Activated naive CD8-positive, alpha-beta T cell treated with anti-CD3 and anti-CD28 coated beads, Interleukin-2, amount 10 ng/mL, durations not matched to agents 7 days and 5 days (primary cell): ENCODE measurements at regions not wholly inside any gene's neighbourhood (a gene's known extent, or its start where the extent isn't known, plus 50 kb on each side); places are given as distances from the start of the nearest gene placed in this dataset.
A peak's percentile ranks its signal among the peaks of the same experiment; 100 is the strongest.
"Not testable (repeated sequence)": the region's sequence is repeated elsewhere in the genome, so short reads cannot be mapped to it uniquely, and the experiment has no call there.

Source experiments
- ATAC-seq: fragments of 150-1000 bp; cut with Tn5 transposase; one replicate; pipeline ENCODE4 v1.10.0; 2021; ENCODE audit warnings: low read depth, moderate library complexity
- POLR2A ChIA-PET: fragments of 350-600 bp; sonication (Branson Sonifier 250); formaldehyde crosslinking; loops from one replicate; lab custom pipeline; 2021; ENCODE audit warnings: antibody characterized with exemption; lab: Charles Lee
- DNase-seq: peaks from one replicate; pipeline ENCODE4 v3.0.0; 2021
- H3K27ac Mint-ChIP-seq: one replicate; pipeline ENCODE4 v1.8.0; 2022; ENCODE audit warnings: mild to moderate bottlenecking, mixed read lengths
- H3K27me3 Mint-ChIP-seq: one replicate; pipeline ENCODE4 v1.8.0; 2022; ENCODE audit warnings: mild to moderate bottlenecking, moderate library complexity, mixed read lengths
- H3K36me3 Mint-ChIP-seq: one replicate; pipeline ENCODE4 v1.8.0; 2021; ENCODE audit warnings: mild to moderate bottlenecking, mixed read lengths
- H3K4me1 Mint-ChIP-seq: one replicate; pipeline ENCODE4 v1.8.0; 2021; ENCODE audit warnings: mixed read lengths
- H3K4me3 Mint-ChIP-seq: one replicate; pipeline ENCODE4 v1.8.0; 2022; ENCODE audit warnings: mild to moderate bottlenecking, moderate library complexity, mixed read lengths
- H3K9me3 Mint-ChIP-seq: one replicate; pipeline ENCODE4 v1.8.0; 2021; ENCODE audit warnings: mixed read lengths

GRCh38 chr6:134435814-134436280 is 117.9 kb upstream of the SGK1 start:
- H3K9me3 Mint-ChIP-seq: no peaks in the 10 kb centered on the region
- peak overlapping the region; percentile 35 for H3K4me3 Mint-ChIP-seq
- H3K27me3 Mint-ChIP-seq: no peaks in the 10 kb centered on the region
- peak overlapping the region; percentile 88 for H3K27ac Mint-ChIP-seq
- POLR2A ChIA-PET: interaction anchor here (1.5 kb wide), 1 partner anchor 262 kb away, joined by 3 read pairs; no protein-coding TSS in a partner anchor
- ATAC-seq (peak; percentile 11), DNase-seq (no peak)
- peaks cover 2% of the 10 kb centered on the region for H3K36me3 Mint-ChIP-seq
- peaks cover 19% of the 10 kb centered on the region for H3K4me1 Mint-ChIP-seq

- POLR2A ChIA-PET: interaction anchor here (1.0 kb wide), 1 partner anchor 10 kb away, joined by 3 read pairs; no protein-coding TSS in a partner anchor
- Mint-ChIP-seq H3K36me3 (peaks cover 2% of the 10 kb centered on the region), H3K4me3 (no peak overlapping the region), H3K9me3 (no peaks in the 10 kb centered on the region), H3K27me3 (no peaks in the 10 kb centered on the region), H3K27ac (no peak overlapping the region), H3K4me1 (peaks cover 19% of the 10 kb centered on the region)
- ATAC-seq (no peak), DNase-seq (no peak)
Measured at GRCh38 chr6:134434019-134434942, 116.4 kb upstream of the SGK1 start.

DNA sequence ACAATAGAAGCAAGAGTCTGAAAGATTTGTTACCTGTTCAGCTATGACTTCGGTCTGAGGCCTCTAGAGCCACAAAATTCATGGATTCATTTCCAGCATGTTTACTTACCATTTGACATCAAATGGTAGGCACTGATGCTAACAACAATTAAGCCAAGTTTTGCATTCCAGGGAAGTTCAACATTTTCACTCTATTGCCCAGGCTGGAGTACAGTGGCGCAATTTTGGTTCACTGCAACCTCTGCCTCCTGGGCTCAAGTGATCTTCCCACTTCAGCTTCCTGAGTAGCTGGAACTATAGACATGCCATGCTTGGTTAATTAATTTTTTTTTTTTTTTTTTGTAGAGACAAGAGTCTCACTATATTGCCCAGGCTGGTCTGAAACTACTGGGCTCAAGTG is 114.1 kb upstream of the SGK1 start:
- H3K9me3 Mint-ChIP-seq: no peaks in the 10 kb centered on the region
- H3K4me3 Mint-ChIP-seq: no peak overlapping the region
- H3K4me1 Mint-ChIP-seq: peaks cover 18% of the 10 kb centered on the region
- DNase-seq: no peak
- no peak overlapping the region for H3K27ac Mint-ChIP-seq
- POLR2A ChIA-PET: no interaction called here
- H3K27me3 Mint-ChIP-seq: no peaks in the 10 kb centered on the region
- ATAC-seq: no peak
- peaks cover 2% of the 10 kb centered on the region for H3K36me3 Mint-ChIP-seq

DNA sequence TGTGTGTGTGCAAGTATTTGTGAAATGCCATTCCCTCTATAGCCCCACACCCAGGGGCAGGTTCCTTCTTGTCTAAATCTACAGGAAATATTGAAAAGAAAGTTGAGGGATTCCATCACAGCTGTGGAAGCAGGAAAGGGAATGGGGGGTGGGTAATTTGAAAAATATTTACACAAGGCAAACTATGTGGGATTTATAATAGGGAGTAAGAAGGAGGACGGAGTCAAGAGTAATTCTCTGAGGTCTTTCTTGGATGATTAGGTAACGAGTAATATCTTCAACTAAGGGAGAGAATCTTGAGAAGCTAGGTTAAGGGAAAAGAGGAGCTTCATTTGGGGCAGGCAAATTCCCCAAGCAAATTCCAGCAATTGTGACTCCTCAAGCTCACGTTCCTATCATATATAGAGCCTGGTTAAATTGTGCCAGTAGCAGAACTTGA is 113.5 kb upstream of the SGK1 start:
- Mint-ChIP-seq H3K27me3 (no peaks in the 10 kb centered on the region), H3K4me1 (peaks cover 16% of the 10 kb centered on the region), H3K4me3 (no peak overlapping the region), H3K27ac (no peak overlapping the region), H3K9me3 (peaks cover 1% of the 10 kb centered on the region), H3K36me3 (peaks cover 2% of the 10 kb centered on the region)
- DNase-seq (no peak), ATAC-seq (no peak)
- POLR2A ChIA-PET: no interaction called here

- H3K4me1 Mint-ChIP-seq: peaks cover 9% of the 10 kb centered on the region
- H3K36me3 Mint-ChIP-seq: no peaks in the 10 kb centered on the region
- H3K27ac Mint-ChIP-seq: no peak overlapping the region
Measured at GRCh38 chr6:134429861-134430380, 112.0 kb upstream of the SGK1 start.

GRCh38 chr6:134427721-134428120 is 109.8 kb upstream of the SGK1 start:
- Mint-ChIP-seq H3K36me3 (peaks cover 5% of the 10 kb centered on the region), H3K9me3 (peaks cover 1% of the 10 kb centered on the region), H3K27me3 (no peaks in the 10 kb centered on the region), H3K4me3 (no peak overlapping the region), H3K27ac (no peak overlapping the region), H3K4me1 (peaks cover 9% of the 10 kb centered on the region)
- ATAC-seq: no peak
- DNase-seq: no peak
- POLR2A ChIA-PET: no interaction called here

More at GRCh38 chr6:134429861-134430380, 112.0 kb upstream of the SGK1 start:
- H3K27me3 Mint-ChIP-seq: no peaks in the 10 kb centered on the region
- DNase-seq (no peak), ATAC-seq (no peak)
- H3K9me3 Mint-ChIP-seq: peaks cover 1% of the 10 kb centered on the region
- no peak overlapping the region for H3K4me3 Mint-ChIP-seq
- POLR2A ChIA-PET: no interaction called here

DNA sequence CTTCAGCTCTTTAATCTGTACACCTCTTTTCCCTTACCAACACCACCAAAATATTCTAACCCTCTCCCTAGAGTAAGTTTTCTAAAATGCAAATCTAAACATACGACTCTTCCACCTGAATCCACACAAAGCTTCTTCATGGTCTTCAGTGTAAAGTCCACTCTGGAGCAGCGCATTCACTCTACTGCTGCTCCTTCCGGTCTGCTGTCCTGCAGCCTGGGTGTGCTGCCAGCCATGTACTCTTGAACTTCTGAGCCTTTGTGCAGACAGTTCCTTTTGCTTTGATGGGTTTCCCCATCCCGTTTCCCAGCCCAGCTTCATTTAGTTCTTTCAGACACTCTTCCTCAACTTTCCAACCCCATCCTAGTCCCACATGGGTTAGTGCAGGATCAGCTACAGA is 108.7 kb upstream of the SGK1 start:
- no peak for ATAC-seq
- Mint-ChIP-seq H3K36me3 (peaks cover 5% of the 10 kb centered on the region), H3K4me3 (no peak overlapping the region), H3K27ac (peak overlapping the region; percentile 37), H3K9me3 (peaks cover 1% of the 10 kb centered on the region), H3K4me1 (peaks cover 9% of the 10 kb centered on the region), H3K27me3 (no peaks in the 10 kb centered on the region)
- POLR2A ChIA-PET: no interaction called here
- no peak for DNase-seq

GRCh38 chr6:134425917-134426316 is 108.0 kb upstream of the SGK1 start:
- ATAC-seq, DNase-seq, H3K4me1 Mint-ChIP-seq, H3K36me3 Mint-ChIP-seq, H3K27me3 Mint-ChIP-seq, H3K9me3 Mint-ChIP-seq, H3K4me3 Mint-ChIP-seq, POLR2A ChIA-PET: not testable (repeated sequence)
- peak overlapping the region; percentile 20 for H3K27ac Mint-ChIP-seq

GRCh38 chr6:134425513-134425912 is 107.6 kb upstream of the SGK1 start:
- no peaks in the 10 kb centered on the region for H3K27me3 Mint-ChIP-seq
- H3K27ac Mint-ChIP-seq: no peak overlapping the region
- peaks cover 5% of the 10 kb centered on the region for H3K36me3 Mint-ChIP-seq
- peaks cover 1% of the 10 kb centered on the region for H3K9me3 Mint-ChIP-seq
- ATAC-seq (no peak), DNase-seq (no peak)
- H3K4me1 Mint-ChIP-seq: peaks cover 9% of the 10 kb centered on the region
- POLR2A ChIA-PET: no interaction called here
- H3K4me3 Mint-ChIP-seq: no peak overlapping the region

- peaks cover 1% of the 10 kb centered on the region for H3K9me3 Mint-ChIP-seq
- no peak overlapping the region for H3K27ac Mint-ChIP-seq
- ATAC-seq (no peak), DNase-seq (no peak)
- H3K27me3 Mint-ChIP-seq: no peaks in the 10 kb centered on the region
- peaks cover 9% of the 10 kb centered on the region for H3K4me1 Mint-ChIP-seq
- peaks cover 5% of the 10 kb centered on the region for H3K36me3 Mint-ChIP-seq
- POLR2A ChIA-PET: no interaction called here
- no peak overlapping the region for H3K4me3 Mint-ChIP-seq
Measured at GRCh38 chr6:134424798-134425170, 106.9 kb upstream of the SGK1 start.

DNA sequence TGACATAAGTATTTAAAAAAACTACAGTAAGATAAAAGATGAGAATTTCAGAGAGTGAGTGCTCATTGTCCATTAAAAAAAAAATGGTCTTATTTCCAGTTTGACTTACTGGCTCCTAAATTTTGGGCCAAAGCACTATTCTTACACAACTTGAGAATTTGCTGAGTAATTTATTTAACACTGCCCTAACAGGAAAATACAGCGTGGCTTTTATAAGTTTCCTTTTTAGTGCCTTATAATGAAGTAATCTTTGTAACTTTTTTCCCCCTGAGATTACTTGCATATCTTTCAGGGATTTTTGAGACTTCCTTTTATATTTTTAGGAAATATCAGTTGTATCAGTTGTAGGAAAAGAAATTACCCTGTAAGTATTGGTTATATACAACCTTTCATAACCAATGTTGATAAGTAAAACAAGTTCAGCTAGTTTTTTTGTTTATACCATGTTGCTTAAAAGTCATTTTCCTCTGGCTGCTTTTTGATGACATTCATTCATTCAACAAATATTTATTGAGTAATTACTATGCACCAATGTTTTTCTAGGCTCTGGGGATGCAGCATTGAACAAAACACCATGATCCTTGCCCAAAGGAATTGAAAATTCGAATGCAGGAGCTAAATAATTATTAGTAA is 106.4 kb upstream of the SGK1 start:
- H3K4me3 Mint-ChIP-seq: no peak overlapping the region
- no peak overlapping the region for H3K27ac Mint-ChIP-seq
- peaks cover 1% of the 10 kb centered on the region for H3K9me3 Mint-ChIP-seq
- DNase-seq (no peak), ATAC-seq (no peak)
- H3K4me1 Mint-ChIP-seq: peaks cover 9% of the 10 kb centered on the region
- POLR2A ChIA-PET: no interaction called here
- peaks cover under 1% of the 10 kb centered on the region for H3K27me3 Mint-ChIP-seq
- H3K36me3 Mint-ChIP-seq: peaks cover 5% of the 10 kb centered on the region

- Mint-ChIP-seq H3K27me3 (peaks cover 3% of the 10 kb centered on the region), H3K36me3 (peaks cover 5% of the 10 kb centered on the region), H3K4me1 (peaks cover 6% of the 10 kb centered on the region), H3K4me3 (no peak overlapping the region), H3K27ac (no peak overlapping the region), H3K9me3 (peaks cover 1% of the 10 kb centered on the region)
- POLR2A ChIA-PET: no interaction called here
- ATAC-seq (no peak), DNase-seq (no peak)
Measured at GRCh38 chr6:134422426-134423231, 104.7 kb upstream of the SGK1 start.

GRCh38 chr6:134421501-134421900 is 103.6 kb upstream of the SGK1 start:
- Mint-ChIP-seq H3K36me3 (peaks cover 5% of the 10 kb centered on the region), H3K27me3 (peaks cover 3% of the 10 kb centered on the region), H3K4me1 (peaks cover 1% of the 10 kb centered on the region), H3K4me3 (no peak overlapping the region), H3K9me3 (peaks cover under 1% of the 10 kb centered on the region), H3K27ac (no peak overlapping the region)
- DNase-seq: no peak
- POLR2A ChIA-PET: no interaction called here
- no peak for ATAC-seq
